H9 (cell line): ENCODE measurements at regions not wholly inside any gene's neighbourhood (a gene's known extent, or its start where the extent isn't known, plus 50 kb on each side); places are given as distances from the start of the nearest gene placed in this dataset.
A peak's percentile ranks its signal among the peaks of the same experiment; 100 is the strongest.

ENCODE experiments used
- DNase-seq: peaks from one replicate; pipeline ENCODE4 v3.0.0-alpha.2; 2017
- H2AFZ ChIP-seq: one replicate; pipeline ENCODE4 v1.6.1; 2013; ENCODE audit warnings: mild to moderate bottlenecking, low read length, control low read depth, moderate library complexity
- H2AK5ac ChIP-seq: 2 replicates; pipeline ENCODE4 v1.6.1; 2013; ENCODE audit warnings: low read length, control low read depth, mixed read lengths; ENCODE audit not compliant: insufficient read length
- H2BK120ac ChIP-seq: one replicate; pipeline ENCODE4 v1.6.1; 2013; ENCODE audit warnings: low read depth, mild to moderate bottlenecking, low read length, control low read depth, inconsistent platforms; ENCODE audit not compliant: poor library complexity, severe bottlenecking
- H2BK12ac ChIP-seq: 2 replicates; pipeline ENCODE4 v1.6.1; 2013; ENCODE audit warnings: low read length, control low read depth, mixed read lengths, low read depth; ENCODE audit not compliant: insufficient read length
- H2BK15ac ChIP-seq: 2 replicates; pipeline ENCODE4 v1.6.1; 2013; ENCODE audit warnings: low read depth, low read length, control low read depth
- H2BK20ac ChIP-seq: one replicate; pipeline ENCODE4 v1.6.1; 2013; ENCODE audit warnings: low read depth, mild to moderate bottlenecking, low read length, control low read depth, inconsistent platforms; ENCODE audit not compliant: poor library complexity, severe bottlenecking
- H2BK5ac ChIP-seq: 2 replicates; pipeline ENCODE4 v1.6.1; 2013; ENCODE audit warnings: low read length, control low read depth, mixed read lengths; ENCODE audit not compliant: insufficient read length
- H3K14ac ChIP-seq: 2 replicates; pipeline ENCODE4 v1.6.1; 2013; ENCODE audit warnings: low read length, control low read depth; ENCODE audit not compliant: insufficient read depth
- H3K18ac ChIP-seq: 2 replicates; pipeline ENCODE4 v1.6.1; 2013; ENCODE audit warnings: low read depth, mild to moderate bottlenecking, mixed read lengths, low read length, control low read depth; ENCODE audit not compliant: insufficient read length
- H3K23ac ChIP-seq: 2 replicates; pipeline ENCODE4 v1.6.1; 2013; ENCODE audit warnings: low read length, control low read depth, mixed read lengths, low read depth; ENCODE audit not compliant: insufficient read length
- H3K23me2 ChIP-seq: 2 replicates; pipeline ENCODE4 v1.6.1; 2013; ENCODE audit warnings: low read depth, mild to moderate bottlenecking, mixed read lengths, low read length, control low read depth; ENCODE audit not compliant: insufficient read length, poor library complexity, severe bottlenecking
- H3K27ac ChIP-seq: 2 replicates; pipeline ENCODE4 v1.5.1; 2013; ENCODE audit warnings: low read length, control low read depth, mixed read lengths, low read depth; ENCODE audit not compliant: insufficient read length
- H3K27me3 ChIP-seq: 2 replicates; pipeline ENCODE4 v1.6.1; 2013; ENCODE audit warnings: low read length, control low read depth, inconsistent platforms; ENCODE audit not compliant: insufficient read depth
- H3K4ac ChIP-seq: 2 replicates; pipeline ENCODE4 v1.6.1; 2013; ENCODE audit warnings: low read depth, mild to moderate bottlenecking, control low read depth, inconsistent platforms, low read length, moderate library complexity
- H3K4me1 ChIP-seq: 2 replicates; pipeline ENCODE4 v1.6.1; 2013; ENCODE audit warnings: low read length, control low read depth, inconsistent platforms; ENCODE audit not compliant: insufficient read depth
- H3K4me2 ChIP-seq: 2 replicates; pipeline ENCODE4 v1.6.1; 2013; ENCODE audit warnings: low read length, control low read depth, mixed read lengths; ENCODE audit not compliant: insufficient read length, insufficient read depth
- H3K56ac ChIP-seq: 2 replicates; pipeline ENCODE4 v1.6.1; 2013; ENCODE audit warnings: low read depth, mild to moderate bottlenecking, mixed read lengths, low read length, control low read depth; ENCODE audit not compliant: insufficient read length
- H3K79me1 ChIP-seq: 2 replicates; pipeline ENCODE4 v1.6.1; 2013; ENCODE audit warnings: low read depth, mild to moderate bottlenecking, moderate library complexity, low read length, control low read depth, inconsistent platforms; ENCODE audit not compliant: insufficient read depth, poor library complexity, severe bottlenecking
- H3K79me2 ChIP-seq: 2 replicates; pipeline ENCODE4 v1.6.1; 2013; ENCODE audit warnings: low read length, control low read depth, inconsistent platforms; ENCODE audit not compliant: insufficient read depth
- H3K9ac ChIP-seq: 2 replicates; pipeline ENCODE4 v1.6.1; 2013; ENCODE audit warnings: low read length, control low read depth, mixed read lengths; ENCODE audit not compliant: insufficient read length; ENCODE audit errors: extremely low read depth
- H3K9me3 ChIP-seq: one replicate; pipeline ENCODE4 v1.6.1; 2013; ENCODE audit warnings: low read depth, low read length, inconsistent platforms; ENCODE audit not compliant: control insufficient read depth
- H3T11ph ChIP-seq: one replicate; pipeline ENCODE4 v1.6.1; 2013; ENCODE audit warnings: mild to moderate bottlenecking, low read length, control low read depth, inconsistent platforms
- H4K20me1 ChIP-seq: one replicate; pipeline ENCODE4 v1.6.1; 2013; ENCODE audit not compliant: control insufficient read depth, insufficient read length, insufficient read depth
- H4K5ac ChIP-seq: 2 replicates; pipeline ENCODE4 v1.6.1; 2013; ENCODE audit warnings: low read depth, mild to moderate bottlenecking, mixed read lengths, low read length, control low read depth; ENCODE audit not compliant: insufficient read length
- H4K8ac ChIP-seq: replicated peaks from 2 replicates; pipeline ENCODE4 v1.6.1; 2013; ENCODE audit warnings: low read length, control low read depth, mixed read lengths, low read depth; ENCODE audit not compliant: insufficient read length
- H4K91ac ChIP-seq: 2 replicates; pipeline ENCODE4 v1.6.1; 2013; ENCODE audit warnings: low read depth, mild to moderate bottlenecking, moderate library complexity, mixed read lengths, low read length, control low read depth; ENCODE audit not compliant: insufficient read length
- H3K27ac Mint-ChIP-seq, 3 experiments: 2 replicates in 2 of 3; 3 replicates in 1 of 3; pipeline ENCODE4 v1.8.0; 2020 to 2021; ENCODE audit warnings: mixed read lengths in 3 of 3, mild to moderate bottlenecking in 1 of 3, moderate library complexity in 1 of 3
- H3K27me3 Mint-ChIP-seq: 2 replicates; pipeline ENCODE4 v1.8.0; 2021; ENCODE audit warnings: low read depth, mild to moderate bottlenecking, moderate library complexity, mixed read lengths
- H3K36me3 Mint-ChIP-seq, 3 experiments: 2 replicates in 2 of 3; 3 replicates in 1 of 3; pipeline ENCODE4 v1.8.0; 2020 to 2021; ENCODE audit warnings: low read depth in 3 of 3, mixed read lengths in 3 of 3; ENCODE audit not compliant: insufficient read depth in 1 of 3
- H3K4me1 Mint-ChIP-seq, 2 experiments: 2 replicates each; pipeline ENCODE4 v1.8.0; 2020; ENCODE audit warnings: mixed read lengths in 2 of 2
- H3K4me3 Mint-ChIP-seq, 2 experiments: 2 replicates in 1 of 2; 3 replicates in 1 of 2; pipeline ENCODE4 v1.8.0; 2020 to 2021; ENCODE audit warnings: mild to moderate bottlenecking in 2 of 2, mixed read lengths in 2 of 2, moderate library complexity in 1 of 2
- H3K9me3 Mint-ChIP-seq, 2 experiments: 2 replicates in 1 of 2; 3 replicates in 1 of 2; pipeline ENCODE4 v1.8.0; 2020; ENCODE audit warnings: mild to moderate bottlenecking in 2 of 2, mixed read lengths in 2 of 2, moderate library complexity in 1 of 2
- WGBS: extraction: QIAGEN DNeasy Blood & Tissue Kit; methylation state at CpG from one replicate; pipeline ENCODE4 v1.1.7; 2013; ENCODE audit warnings: missing lambda C conversion rate, low lambda C conversion rate, mixed read lengths; ENCODE audit not compliant: insufficient read length; ENCODE audit errors: extremely low coverage; 5-methylcytosine and 5-hydroxymethylcytosine counted together
- TF ChIP-seq, protein P1 (sequence below): fragments of 200-600 bp; sonication (generic); conservative IDR thresholded peaks from 3 replicates; pipeline ENCODE4 v1.8.0; 2021; ENCODE audit warnings: antibody characterized with exemption, mild to moderate bottlenecking

DNA sequence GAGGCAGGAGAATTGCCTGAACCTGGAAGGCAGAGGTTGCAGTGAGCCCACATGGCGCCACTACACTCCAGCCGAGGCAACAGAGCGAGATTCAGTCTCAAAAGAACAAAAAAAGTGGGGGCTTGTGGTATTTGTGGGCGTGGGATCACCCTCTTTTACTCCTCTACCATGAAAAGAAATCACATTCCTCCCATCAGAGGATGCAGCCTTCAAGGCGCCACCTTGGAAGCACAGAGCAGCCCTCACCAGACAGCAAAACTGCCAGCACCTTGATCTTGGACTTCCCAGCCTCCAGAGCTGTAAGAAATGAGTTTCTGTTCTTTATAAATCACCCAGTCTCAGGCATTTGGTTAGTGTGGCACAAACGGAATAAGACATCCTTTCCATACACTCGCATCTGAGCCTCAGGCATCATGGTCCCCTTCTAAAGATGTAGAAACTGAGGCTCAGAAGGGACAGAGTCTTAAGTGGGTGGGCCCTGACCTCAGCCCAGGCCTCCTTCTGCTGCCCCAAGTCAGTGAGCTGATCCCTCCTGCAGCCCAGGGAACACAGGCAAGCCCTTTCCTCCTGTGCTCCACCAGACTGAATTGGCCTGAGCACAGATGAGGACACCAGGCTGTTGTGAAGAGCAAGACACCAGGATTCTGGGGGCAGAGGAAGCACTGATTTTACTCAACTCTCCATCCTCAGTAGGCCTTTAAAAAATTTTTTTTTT lies 201.7 kb upstream of the LINGO1 start:
- peaks cover 4% of the 10 kb centered on the region for H3K27me3 Mint-ChIP-seq

More for the DNA sequence above, 201.7 kb upstream of the LINGO1 start:
- DNase-seq, result no peak
- Histone ChIP-seq H2BK120ac (no peak overlapping the region), H3T11ph (no peak overlapping the region), H3K23me2 (no peaks in the 10 kb centered on the region), H4K5ac (no peak overlapping the region), H3K4me1 (no peaks in the 10 kb centered on the region), H2BK12ac (no peak overlapping the region), H3K14ac (no peak overlapping the region), H4K20me1 (no peaks in the 10 kb centered on the region), H3K4me2 (no peak overlapping the region), H3K9ac (no peak overlapping the region), H3K27ac (no peak overlapping the region), H2AFZ (no peak overlapping the region), H3K79me1 (no peaks in the 10 kb centered on the region), H2BK15ac (no peak overlapping the region), H2BK20ac (no peak overlapping the region), H4K8ac (no peak overlapping the region), H3K9me3 (no peaks in the 10 kb centered on the region), H2AK5ac (no peak overlapping the region), H3K23ac (no peak overlapping the region), H3K27me3 (no peaks in the 10 kb centered on the region), H4K91ac (no peak overlapping the region), H3K79me2 (no peaks in the 10 kb centered on the region), H3K18ac (no peak overlapping the region), H3K4ac (no peak overlapping the region), H3K56ac (no peak overlapping the region), H2BK5ac (no peak overlapping the region)
- H3K36me3 Mint-ChIP-seq, result no peaks in the 10 kb centered on the region
- H3K9me3 Mint-ChIP-seq, result no peaks in the 10 kb centered on the region
- peak overlapping the region in 1 of 3 experiments; percentile 67; a peak in 1 of 7 replicates for H3K27ac Mint-ChIP-seq
- TF ChIP-seq, protein P1, sequence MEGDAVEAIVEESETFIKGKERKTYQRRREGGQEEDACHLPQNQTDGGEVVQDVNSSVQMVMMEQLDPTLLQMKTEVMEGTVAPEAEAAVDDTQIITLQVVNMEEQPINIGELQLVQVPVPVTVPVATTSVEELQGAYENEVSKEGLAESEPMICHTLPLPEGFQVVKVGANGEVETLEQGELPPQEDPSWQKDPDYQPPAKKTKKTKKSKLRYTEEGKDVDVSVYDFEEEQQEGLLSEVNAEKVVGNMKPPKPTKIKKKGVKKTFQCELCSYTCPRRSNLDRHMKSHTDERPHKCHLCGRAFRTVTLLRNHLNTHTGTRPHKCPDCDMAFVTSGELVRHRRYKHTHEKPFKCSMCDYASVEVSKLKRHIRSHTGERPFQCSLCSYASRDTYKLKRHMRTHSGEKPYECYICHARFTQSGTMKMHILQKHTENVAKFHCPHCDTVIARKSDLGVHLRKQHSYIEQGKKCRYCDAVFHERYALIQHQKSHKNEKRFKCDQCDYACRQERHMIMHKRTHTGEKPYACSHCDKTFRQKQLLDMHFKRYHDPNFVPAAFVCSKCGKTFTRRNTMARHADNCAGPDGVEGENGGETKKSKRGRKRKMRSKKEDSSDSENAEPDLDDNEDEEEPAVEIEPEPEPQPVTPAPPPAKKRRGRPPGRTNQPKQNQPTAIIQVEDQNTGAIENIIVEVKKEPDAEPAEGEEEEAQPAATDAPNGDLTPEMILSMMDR, result no peak
- whole genome bisulfite sequencing, result no CpG with 5 or more reads among the region's 7 CpGs
- peaks cover 10 to 33% of the 10 kb centered on the region in 2 experiments for H3K4me1 Mint-ChIP-seq
- H3K4me3 Mint-ChIP-seq, result no peak overlapping the region
